PC-9 (cell line): ENCODE measurements at regions not wholly inside any gene's neighbourhood (a gene's known extent, or its start where the extent isn't known, plus 50 kb on each side); places are given as distances from the start of the nearest gene placed in this dataset.

Experiments
- BruUV-seq: library from RNA; stranded (reverse); fragments of 400-500 nt; replicated peaks from 2 replicates; lab custom pipeline; 2021; lab: Mats Ljungman, UMichigan
- CTCF ChIA-PET: fragments of 300-600 bp; sonication (Branson Sonifier 250); formaldehyde crosslinking; loops from one replicate; lab custom pipeline; 2022; ENCODE audit warnings: antibody characterized with exemption; lab: Charles Lee
- POLR2A ChIA-PET: fragments of 300-600 bp; sonication (Branson Sonifier 250); formaldehyde crosslinking; loops from one replicate; lab custom pipeline; 2022; ENCODE audit warnings: antibody characterized with exemption; ENCODE audit not compliant: unreplicated experiment; lab: Charles Lee
- DNase-seq, 2 experiments: peaks; one replicate each; pipeline versions ENCODE4 v3.0.0 to v3.0.0-alpha.2; 2015 to 2022; ENCODE audit warnings: mixed read lengths in 1 of 2
- H2AFZ ChIP-seq: fragments of 200-600 bp; sonication (generic); 2 replicates; pipeline ENCODE4 v1.8.1; 2017; ENCODE audit warnings: antibody characterized with exemption
- H3F3A ChIP-seq: fragments of 200-600 bp; sonication (generic); 2 replicates; pipeline ENCODE4 v1.8.1; 2017; ENCODE audit warnings: antibody characterized with exemption, mild to moderate bottlenecking, low read depth; ENCODE audit not compliant: insufficient read depth
- H3K27ac ChIP-seq: fragments of 200-600 bp; sonication (generic); 2 replicates; pipeline ENCODE4 v1.6.1; 2016; ENCODE audit warnings: mixed run types
- H3K27me3 ChIP-seq: fragments of 200-600 bp; sonication (generic); 2 replicates; pipeline ENCODE4 v1.6.1; 2016; ENCODE audit warnings: low read depth, mixed run types; ENCODE audit not compliant: insufficient read depth
- H3K36me3 ChIP-seq: fragments of 200-600 bp; sonication (generic); 2 replicates; pipeline ENCODE4 v1.6.1; 2016; ENCODE audit warnings: low read depth, mixed run types
- H3K4me1 ChIP-seq: fragments of 200-600 bp; sonication (generic); replicated peaks from 2 replicates; pipeline ENCODE4 v1.6.1; 2016; ENCODE audit warnings: mixed run types; ENCODE audit not compliant: insufficient read depth
- H3K4me2 ChIP-seq: fragments of 200-600 bp; sonication (generic); 2 replicates; pipeline ENCODE4 v1.6.1; 2017; ENCODE audit warnings: mixed run types
- H3K4me3 ChIP-seq: fragments of 200-600 bp; sonication (generic); 2 replicates; pipeline ENCODE4 v1.6.1; 2016; ENCODE audit warnings: mixed run types
- H3K79me2 ChIP-seq: fragments of 200-600 bp; sonication (generic); 2 replicates; pipeline ENCODE4 v1.6.1; 2017; ENCODE audit warnings: low read depth, mixed run types
- H3K9me2 ChIP-seq: fragments of 200-600 bp; sonication (generic); 2 replicates; pipeline ENCODE4 v1.8.1; 2017; ENCODE audit warnings: mild to moderate bottlenecking; ENCODE audit not compliant: insufficient read depth
- H3K9me3 ChIP-seq: fragments of 200-600 bp; sonication (generic); 2 replicates; pipeline ENCODE4 v1.8.1; 2016; ENCODE audit warnings: low read depth; ENCODE audit not compliant: insufficient read depth
- H4K20me1 ChIP-seq: fragments of 200-600 bp; sonication (generic); 2 replicates; pipeline ENCODE4 v1.8.1; 2017; ENCODE audit not compliant: insufficient read depth
- EZH2 ChIP-seq: fragments of 200-600 bp; sonication (generic); IDR thresholded peaks from 2 replicates; pipeline ENCODE4 v1.8.0; 2017; ENCODE audit warnings: antibody characterized with exemption, low read depth
- intact Hi-C: fragments of 100-400 bp; cut with micrococcal nuclease; formaldehyde crosslinking; loops from one replicate; pipeline ENCODE4 v1.10.0; 2022; ENCODE audit not compliant: unreplicated experiment
- TF ChIP-seq, protein P1 (sequence below): fragments of 200-600 bp; sonication (generic); conservative IDR thresholded peaks from 2 replicates; pipeline ENCODE4 v1.6.1; 2017; ENCODE audit warnings: mixed run types, antibody characterized with exemption, mild to moderate bottlenecking, moderate library complexity

DNA sequence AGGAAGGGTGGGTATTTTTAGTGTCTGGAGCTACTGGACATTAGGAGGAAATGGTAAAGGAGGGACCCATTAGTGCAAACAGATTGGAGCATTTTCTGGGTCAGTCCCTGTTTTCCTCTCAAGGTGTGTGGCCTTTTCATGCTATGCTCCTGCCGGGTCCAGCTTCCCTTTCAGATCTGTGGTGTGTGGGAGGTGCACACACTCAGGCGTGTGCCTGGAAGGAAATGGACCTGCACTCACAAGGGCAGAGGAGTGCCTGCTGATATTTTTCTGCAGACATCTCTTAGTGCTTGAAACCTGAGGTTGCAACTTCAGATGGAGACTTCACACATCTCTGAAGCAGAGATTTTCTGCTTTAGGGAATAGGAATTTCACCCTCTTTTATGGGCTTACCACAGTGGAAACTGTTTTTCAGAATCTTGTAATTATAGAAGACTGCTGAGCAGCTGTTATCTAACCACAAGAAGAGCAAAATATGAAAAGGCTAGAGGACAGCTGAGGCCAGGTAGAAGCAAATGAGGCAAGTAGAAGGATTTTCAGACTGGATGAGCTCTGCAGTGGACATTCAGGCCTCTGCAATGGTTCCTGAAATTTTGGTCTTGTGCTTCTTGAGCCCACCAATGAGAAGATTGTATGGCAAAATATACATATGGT, 764.3 kb downstream of the QKI start:
- no peak overlapping the region for H3K27ac ChIP-seq
- BruUV-seq, result no TSS peak
- no peaks in the 10 kb centered on the region for H3K79me2 ChIP-seq
- H3K4me1 ChIP-seq, result no peaks in the 10 kb centered on the region
- H3F3A ChIP-seq, result no peaks in the 10 kb centered on the region
- H3K27me3 ChIP-seq, result peaks cover 24% of the 10 kb centered on the region
- TF ChIP-seq, protein P1, sequence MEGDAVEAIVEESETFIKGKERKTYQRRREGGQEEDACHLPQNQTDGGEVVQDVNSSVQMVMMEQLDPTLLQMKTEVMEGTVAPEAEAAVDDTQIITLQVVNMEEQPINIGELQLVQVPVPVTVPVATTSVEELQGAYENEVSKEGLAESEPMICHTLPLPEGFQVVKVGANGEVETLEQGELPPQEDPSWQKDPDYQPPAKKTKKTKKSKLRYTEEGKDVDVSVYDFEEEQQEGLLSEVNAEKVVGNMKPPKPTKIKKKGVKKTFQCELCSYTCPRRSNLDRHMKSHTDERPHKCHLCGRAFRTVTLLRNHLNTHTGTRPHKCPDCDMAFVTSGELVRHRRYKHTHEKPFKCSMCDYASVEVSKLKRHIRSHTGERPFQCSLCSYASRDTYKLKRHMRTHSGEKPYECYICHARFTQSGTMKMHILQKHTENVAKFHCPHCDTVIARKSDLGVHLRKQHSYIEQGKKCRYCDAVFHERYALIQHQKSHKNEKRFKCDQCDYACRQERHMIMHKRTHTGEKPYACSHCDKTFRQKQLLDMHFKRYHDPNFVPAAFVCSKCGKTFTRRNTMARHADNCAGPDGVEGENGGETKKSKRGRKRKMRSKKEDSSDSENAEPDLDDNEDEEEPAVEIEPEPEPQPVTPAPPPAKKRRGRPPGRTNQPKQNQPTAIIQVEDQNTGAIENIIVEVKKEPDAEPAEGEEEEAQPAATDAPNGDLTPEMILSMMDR, result no peak
- TF ChIP-seq EZH2, result no peak
- no peak overlapping the region for H2AFZ ChIP-seq
- ChIA-PET POLR2A (no interaction called here), CTCF (no interaction called here)
- no peak for DNase-seq
- no peaks in the 10 kb centered on the region for H3K9me3 ChIP-seq
- H3K9me2 ChIP-seq, result no peaks in the 10 kb centered on the region
- H3K4me3 ChIP-seq, result no peak overlapping the region
- intact Hi-C loops, result no loop called here
- H4K20me1 ChIP-seq, result no peaks in the 10 kb centered on the region
- H3K4me2 ChIP-seq, result no peak overlapping the region
- H3K36me3 ChIP-seq, result no peaks in the 10 kb centered on the region

DNA sequence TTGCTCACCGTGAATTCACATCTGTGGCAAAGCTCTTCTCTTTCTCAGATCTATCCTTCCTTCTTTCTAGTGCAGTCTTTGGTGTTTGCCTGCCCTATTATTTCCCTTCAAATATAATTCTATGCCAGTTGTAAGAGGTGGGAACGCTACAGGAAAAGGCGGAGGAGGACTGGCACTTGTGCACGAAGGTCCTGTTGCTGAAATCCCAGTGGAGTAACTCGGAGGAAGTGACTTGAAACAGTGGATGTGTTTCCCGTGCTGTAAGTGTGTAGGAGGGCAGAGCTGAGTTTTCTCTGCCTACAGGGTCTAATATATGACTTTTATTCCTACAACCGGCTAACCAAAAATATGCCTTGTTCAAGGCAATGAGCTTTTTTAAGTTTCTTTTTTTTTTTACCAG, 754.8 kb downstream of the QKI start:
- no peak overlapping the region for H3K4me2 ChIP-seq
- no peaks in the 10 kb centered on the region for H3K9me2 ChIP-seq
- H4K20me1 ChIP-seq, result no peaks in the 10 kb centered on the region
- CTCF ChIA-PET, result no interaction called here
- H2AFZ ChIP-seq, result no peak overlapping the region
- no TSS peak for BruUV-seq
- TF ChIP-seq, protein P1, result no peak
- TF ChIP-seq EZH2, result no peak
- no peak for DNase-seq
- no peaks in the 10 kb centered on the region for H3K79me2 ChIP-seq
- H3K4me3 ChIP-seq, result no peak overlapping the region
- H3K27ac ChIP-seq, result no peak overlapping the region
- no peaks in the 10 kb centered on the region for H3F3A ChIP-seq
- no peaks in the 10 kb centered on the region for H3K9me3 ChIP-seq
- intact Hi-C loops, result no loop called here
- POLR2A ChIA-PET, result no interaction called here
- no peaks in the 10 kb centered on the region for H3K4me1 ChIP-seq
- no peaks in the 10 kb centered on the region for H3K36me3 ChIP-seq
- peaks cover 18% of the 10 kb centered on the region; the same call in 1 of the 2 replicates for H3K27me3 ChIP-seq

DNA sequence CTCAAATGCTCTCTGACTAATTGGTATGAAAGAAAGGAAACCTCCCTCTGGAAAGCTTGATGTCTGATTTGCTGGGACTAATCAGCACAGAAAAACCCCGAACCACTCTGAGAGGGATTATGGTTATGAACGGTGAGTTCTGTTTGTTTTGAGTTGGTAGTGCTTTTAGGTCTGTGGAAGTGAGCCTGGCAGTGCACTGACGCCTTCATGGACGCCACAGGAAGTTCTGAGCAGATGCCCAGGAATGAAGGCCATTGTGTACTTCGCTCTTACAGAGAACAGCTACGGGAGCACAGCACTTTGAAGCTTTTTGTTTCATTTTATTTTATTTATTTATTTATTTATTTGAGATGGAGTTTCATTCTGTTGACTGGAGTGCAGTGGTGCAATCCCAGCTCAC, 754.1 kb downstream of the QKI start:
- ChIA-PET POLR2A (no interaction called here), CTCF (no interaction called here)
- DNase-seq, result no peak
- no peak for TF ChIP-seq EZH2
- TF ChIP-seq, protein P1, result no peak
- intact Hi-C loops, result no loop called here
- no peaks in the 10 kb centered on the region for H3K79me2 ChIP-seq
- H3K4me2 ChIP-seq, result no peak overlapping the region
- no peaks in the 10 kb centered on the region for H3K9me2 ChIP-seq
- no TSS peak for BruUV-seq
- H3K27me3 ChIP-seq, result peaks cover 15% of the 10 kb centered on the region; the same call in 1 of the 2 replicates
- no peak overlapping the region for H3K27ac ChIP-seq
- H3K9me3 ChIP-seq, result no peaks in the 10 kb centered on the region
- no peaks in the 10 kb centered on the region for H3K4me1 ChIP-seq
- H4K20me1 ChIP-seq, result no peaks in the 10 kb centered on the region
- no peak overlapping the region for H2AFZ ChIP-seq
- H3F3A ChIP-seq, result no peaks in the 10 kb centered on the region
- H3K36me3 ChIP-seq, result no peaks in the 10 kb centered on the region
- H3K4me3 ChIP-seq, result no peak overlapping the region
